SU-DHL-6 (cell line): ENCODE measurements at regions not wholly inside any gene's neighbourhood (a gene's known extent, or its start where the extent isn't known, plus 50 kb on each side); places are given as distances from the start of the nearest gene placed in this dataset.

Experiments
- EZH2phosphoT487 ChIP-seq: fragments of 200-600 bp; sonication (generic), shearing (Covaris generic); conservative IDR thresholded peaks from 2 replicates; pipeline ENCODE4 v1.6.1; 2018; ENCODE audit warnings: mild to moderate bottlenecking, antibody characterized with exemption, low read length, moderate library complexity, mixed read lengths
- TF ChIP-seq, protein P1 (sequence below): fragments of 200-600 bp; sonication (generic); IDR thresholded peaks from one replicate; pipeline ENCODE4 v1.5.1; 2017; ENCODE audit warnings: antibody characterized with exemption, mild to moderate bottlenecking, low read length, moderate library complexity; ENCODE audit not compliant: insufficient read depth, poor library complexity, severe bottlenecking

DNA sequence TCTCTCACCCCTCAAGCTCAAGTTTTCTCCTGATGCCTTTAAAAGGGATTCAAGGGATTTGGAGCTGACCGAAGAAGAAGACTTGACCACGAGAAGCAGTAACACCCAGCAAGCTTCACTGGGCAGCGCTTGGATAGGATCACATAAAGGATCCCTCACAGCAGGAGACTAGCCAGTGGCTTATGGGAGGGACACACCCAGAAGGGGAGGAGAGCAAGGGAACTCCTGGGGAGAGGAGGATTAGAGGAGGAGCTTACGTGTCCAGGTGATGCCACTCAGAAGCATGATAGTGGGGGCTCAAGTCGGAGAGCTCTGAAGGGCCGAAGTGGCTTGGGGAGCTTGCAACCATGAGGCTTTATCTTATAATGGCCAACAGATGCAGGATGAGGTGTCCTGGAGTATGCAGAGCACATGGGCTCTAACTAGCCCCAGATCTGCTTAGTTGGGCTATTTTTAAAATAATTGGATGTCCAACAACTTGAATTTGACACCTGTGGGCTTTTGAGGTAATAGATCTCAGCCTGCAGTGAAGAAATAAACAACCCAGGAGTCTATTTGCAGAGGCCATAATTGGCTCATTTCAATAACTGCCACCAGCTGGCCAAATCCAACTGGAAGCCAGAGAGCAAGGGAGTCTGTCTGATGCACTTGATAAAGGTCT, 137.9 kb upstream of the EXOC2 start:
- TF ChIP-seq, protein P1, sequence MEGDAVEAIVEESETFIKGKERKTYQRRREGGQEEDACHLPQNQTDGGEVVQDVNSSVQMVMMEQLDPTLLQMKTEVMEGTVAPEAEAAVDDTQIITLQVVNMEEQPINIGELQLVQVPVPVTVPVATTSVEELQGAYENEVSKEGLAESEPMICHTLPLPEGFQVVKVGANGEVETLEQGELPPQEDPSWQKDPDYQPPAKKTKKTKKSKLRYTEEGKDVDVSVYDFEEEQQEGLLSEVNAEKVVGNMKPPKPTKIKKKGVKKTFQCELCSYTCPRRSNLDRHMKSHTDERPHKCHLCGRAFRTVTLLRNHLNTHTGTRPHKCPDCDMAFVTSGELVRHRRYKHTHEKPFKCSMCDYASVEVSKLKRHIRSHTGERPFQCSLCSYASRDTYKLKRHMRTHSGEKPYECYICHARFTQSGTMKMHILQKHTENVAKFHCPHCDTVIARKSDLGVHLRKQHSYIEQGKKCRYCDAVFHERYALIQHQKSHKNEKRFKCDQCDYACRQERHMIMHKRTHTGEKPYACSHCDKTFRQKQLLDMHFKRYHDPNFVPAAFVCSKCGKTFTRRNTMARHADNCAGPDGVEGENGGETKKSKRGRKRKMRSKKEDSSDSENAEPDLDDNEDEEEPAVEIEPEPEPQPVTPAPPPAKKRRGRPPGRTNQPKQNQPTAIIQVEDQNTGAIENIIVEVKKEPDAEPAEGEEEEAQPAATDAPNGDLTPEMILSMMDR: no peak
- no peak for TF ChIP-seq EZH2phosphoT487
